GM23248 (cell line): ENCODE measurements at regions not wholly inside any gene's neighbourhood (a gene's known extent, or its start where the extent isn't known, plus 50 kb on each side); places are given as distances from the start of the nearest gene placed in this dataset.

Experiments used
- DNase-seq: peaks from one replicate; pipeline ENCODE4 v3.0.0-alpha.2; 2015
- H2AFZ ChIP-seq: fragments of 200-600 bp; sonication (generic); 2 replicates; pipeline ENCODE4 v1.6.1; 2016; ENCODE audit warnings: antibody characterized with exemption
- H3F3A ChIP-seq: fragments of 200-600 bp; sonication (generic); 2 replicates; pipeline ENCODE4 v1.6.1; 2016; ENCODE audit warnings: mild to moderate bottlenecking, antibody characterized with exemption, mixed run types; ENCODE audit not compliant: insufficient read depth
- H3K27ac ChIP-seq: fragments of 200-600 bp; sonication (generic); 2 replicates; pipeline ENCODE4 v1.5.1; 2016; ENCODE audit warnings: mild to moderate bottlenecking
- H3K27me3 ChIP-seq: fragments of 200-600 bp; sonication (generic); replicated peaks from 2 replicates; pipeline ENCODE4 v1.6.1; 2016; ENCODE audit warnings: mild to moderate bottlenecking; ENCODE audit not compliant: insufficient read depth
- H3K36me3 ChIP-seq: fragments of 200-600 bp; sonication (generic); 2 replicates; pipeline ENCODE4 v1.6.1; 2016; ENCODE audit warnings: low read depth, mild to moderate bottlenecking
- H3K4me1 ChIP-seq: fragments of 200-600 bp; sonication (generic); 2 replicates; pipeline ENCODE4 v1.6.1; 2016; ENCODE audit warnings: mild to moderate bottlenecking; ENCODE audit not compliant: insufficient read depth
- H3K4me2 ChIP-seq: fragments of 200-600 bp; sonication (generic); one replicate; pipeline ENCODE4 v1.6.1; 2016; ENCODE audit warnings: mild to moderate bottlenecking; ENCODE audit not compliant: unreplicated experiment
- H3K4me3 ChIP-seq: fragments of 200-600 bp; sonication (generic); 2 replicates; pipeline ENCODE4 v1.5.1; 2016; ENCODE audit warnings: mild to moderate bottlenecking
- H3K79me2 ChIP-seq: fragments of 200-600 bp; sonication (generic); 2 replicates; pipeline ENCODE4 v1.6.1; 2016; ENCODE audit warnings: mild to moderate bottlenecking; ENCODE audit not compliant: insufficient read depth
- H3K9ac ChIP-seq: fragments of 200-600 bp; sonication (generic); 2 replicates; pipeline ENCODE4 v1.6.1; 2016; ENCODE audit warnings: mild to moderate bottlenecking
- H3K9me2 ChIP-seq: fragments of 200-600 bp; sonication (generic); 2 replicates; pipeline ENCODE4 v1.6.1; 2016; ENCODE audit warnings: mixed run types, mild to moderate bottlenecking, moderate library complexity; ENCODE audit not compliant: insufficient read depth
- H3K9me3 ChIP-seq: fragments of 200-600 bp; sonication (generic); one replicate; pipeline ENCODE4 v1.6.1; 2017; ENCODE audit warnings: low read depth
- H4K20me1 ChIP-seq: fragments of 200-600 bp; sonication (generic); 2 replicates; pipeline ENCODE4 v1.6.0; 2016; ENCODE audit not compliant: insufficient read depth
- EZH2 ChIP-seq: fragments of 200-600 bp; sonication (generic); IDR thresholded peaks from 2 replicates; pipeline ENCODE4 v1.6.1; 2018; ENCODE audit warnings: antibody characterized with exemption, mild to moderate bottlenecking; ENCODE audit not compliant: insufficient read depth, poor library complexity, severe bottlenecking
- EZH2phosphoT487 ChIP-seq: fragments of 200-600 bp; sonication (generic); IDR thresholded peaks from 2 replicates; pipeline ENCODE4 v1.6.1; 2018; ENCODE audit warnings: antibody characterized with exemption, moderate library complexity, mild to moderate bottlenecking, low read depth; ENCODE audit not compliant: insufficient read depth
- WGBS, 2 experiments: methylation state at CpG; one replicate each; pipeline ENCODE4 v1.1.6; 2015 to 2017; ENCODE audit warnings: low lambda C conversion rate in 2 of 2, low coverage in 1 of 2; ENCODE audit errors: missing lambda C conversion rate in 2 of 2; 5-methylcytosine and 5-hydroxymethylcytosine counted together
- in situ Hi-C: fragments of 300-500 bp; cut with MboI; formaldehyde crosslinking; loops from 2 replicates; pipeline ENCODE4 v1.15.0; 2020

DNA sequence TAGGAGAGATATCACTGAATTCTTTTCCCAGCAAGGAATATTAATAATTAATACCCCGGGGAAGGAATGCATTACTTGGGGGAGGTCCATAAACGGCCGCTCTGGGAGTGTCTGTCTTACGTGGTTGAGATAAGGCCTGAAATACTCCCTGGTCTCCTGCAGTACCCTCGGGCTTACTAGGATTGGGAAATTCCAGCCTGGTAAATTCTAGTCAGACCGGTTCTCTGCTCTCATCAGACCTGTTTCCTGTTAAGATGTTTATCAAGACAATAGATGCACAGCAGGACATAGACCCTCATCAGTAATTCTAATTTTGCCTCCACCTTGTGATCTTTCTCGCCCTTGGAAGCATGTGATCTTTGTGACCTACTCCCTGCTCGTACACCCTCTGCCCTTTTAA, 162.8 kb upstream of the KCND2 start:
- H3K4me1 ChIP-seq: no peaks in the 10 kb centered on the region
- H3K27me3 ChIP-seq: no peaks in the 10 kb centered on the region
- no peak overlapping the region for H3K4me3 ChIP-seq
- 57 to 63% methylated on average over 8 of the region's 8 CpGs for WGBS, 2 experiments
- H3F3A ChIP-seq: no peaks in the 10 kb centered on the region
- H3K36me3 ChIP-seq: no peaks in the 10 kb centered on the region
- no peaks in the 10 kb centered on the region for H4K20me1 ChIP-seq
- no peak overlapping the region for H2AFZ ChIP-seq
- TF ChIP-seq EZH2phosphoT487 (no peak), EZH2 (no peak)
- H3K79me2 ChIP-seq: no peaks in the 10 kb centered on the region
- H3K9me2 ChIP-seq: no peaks in the 10 kb centered on the region
- no peak overlapping the region for H3K4me2 ChIP-seq
- no peak overlapping the region for H3K27ac ChIP-seq
- H3K9ac ChIP-seq: no peak overlapping the region
- DNase-seq: no peak
- H3K9me3 ChIP-seq: no peaks in the 10 kb centered on the region
- in situ Hi-C loops: no loop called here

DNA sequence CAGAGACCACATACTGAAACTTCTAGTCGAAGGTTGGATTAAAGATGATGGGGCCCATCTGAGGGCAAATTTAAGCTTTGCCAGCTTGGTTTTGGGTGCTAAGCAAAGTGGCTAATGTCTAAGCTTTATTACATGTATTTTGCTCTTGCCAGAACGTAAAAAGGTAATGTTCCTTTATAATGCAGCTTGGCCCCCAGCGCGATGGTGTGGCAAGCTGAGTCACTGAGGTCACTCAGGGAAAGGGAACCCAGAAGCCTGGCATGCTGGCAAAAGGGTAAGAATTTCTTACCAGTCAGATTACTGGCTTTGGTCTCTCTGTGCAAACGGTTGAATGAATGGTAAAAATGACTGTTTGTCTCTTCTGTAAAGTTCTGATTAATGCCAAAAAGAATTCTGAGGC, 158.3 kb upstream of the KCND2 start:
- H3K36me3 ChIP-seq: no peaks in the 10 kb centered on the region
- in situ Hi-C loops: no loop called here
- no peak for DNase-seq
- no peaks in the 10 kb centered on the region for H4K20me1 ChIP-seq
- no peaks in the 10 kb centered on the region for H3K9me2 ChIP-seq
- no peaks in the 10 kb centered on the region for H3K79me2 ChIP-seq
- no peaks in the 10 kb centered on the region for H3F3A ChIP-seq
- H3K4me1 ChIP-seq: no peaks in the 10 kb centered on the region
- H3K27me3 ChIP-seq: no peaks in the 10 kb centered on the region
- H3K4me3 ChIP-seq: no peak overlapping the region
- H3K9ac ChIP-seq: no peak overlapping the region
- H3K4me2 ChIP-seq: no peak overlapping the region
- H3K27ac ChIP-seq: no peak overlapping the region
- 41 to 42% methylated on average over 5 of the region's 5 CpGs for WGBS, 2 experiments
- no peak for TF ChIP-seq EZH2phosphoT487
- no peak for TF ChIP-seq EZH2
- no peak overlapping the region for H2AFZ ChIP-seq
- no peaks in the 10 kb centered on the region for H3K9me3 ChIP-seq

DNA sequence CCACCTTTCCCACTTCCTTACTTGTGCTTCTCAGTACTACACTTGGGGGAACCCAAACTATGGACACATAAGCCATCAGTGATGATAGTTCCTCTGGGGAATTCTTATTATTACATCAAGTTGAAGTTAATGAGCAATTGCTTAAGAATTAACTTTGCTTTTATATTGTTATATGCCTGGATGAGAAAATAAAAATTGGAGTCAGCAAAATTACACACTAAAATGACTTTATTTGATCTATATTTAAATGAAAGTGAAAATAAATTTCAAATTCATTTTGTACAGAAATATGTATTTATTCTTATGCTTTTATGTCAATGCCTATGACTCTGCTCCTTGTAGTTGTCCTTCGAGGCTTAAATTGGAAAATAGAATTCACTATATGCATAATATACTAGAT, 149.4 kb upstream of the KCND2 start:
- in situ Hi-C loops: no loop called here
- no peak for DNase-seq
- WGBS, 2 experiments: 50 to 56% methylated on average over 1 of the region's 1 CpG

DNA sequence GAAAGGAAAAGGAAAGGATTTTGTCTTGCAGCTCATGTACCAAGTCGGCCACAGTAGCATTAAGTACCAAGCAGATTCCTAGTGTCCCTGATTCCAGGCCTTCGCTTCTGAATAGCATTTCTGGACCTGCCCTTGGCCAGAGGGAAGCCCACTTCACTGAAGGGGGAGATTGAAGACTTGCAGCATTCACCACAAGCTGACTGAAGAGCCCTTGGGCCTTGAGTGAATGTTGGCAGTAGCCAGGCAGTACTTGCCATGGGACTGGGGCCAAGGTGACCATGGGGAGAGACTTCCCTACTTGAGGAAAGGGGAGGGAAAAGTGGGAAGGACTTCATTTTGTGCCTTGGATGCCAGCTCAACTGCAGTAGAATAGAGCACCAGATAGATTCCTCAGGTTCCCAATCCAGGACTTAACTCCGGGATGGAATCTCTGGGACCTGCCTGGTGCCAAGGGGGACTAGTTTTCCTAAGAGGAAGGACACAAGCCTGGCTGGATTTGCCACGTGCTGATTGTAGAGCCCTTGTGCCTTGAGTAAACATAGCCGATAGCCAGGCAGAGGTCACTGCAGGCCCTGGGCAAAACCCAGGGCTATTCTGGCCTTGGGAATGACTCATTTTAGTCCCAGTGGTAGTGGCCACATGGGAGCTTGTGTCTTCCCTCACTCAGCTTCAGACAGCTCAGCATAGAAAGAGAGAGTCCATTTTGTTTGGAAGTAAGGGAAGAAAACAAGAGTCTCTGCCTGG, 141.7 kb upstream of the KCND2 start:
- Histone ChIP-seq H3K4me1 (no peaks in the 10 kb centered on the region), H3F3A (no peaks in the 10 kb centered on the region), H3K4me3 (no peak overlapping the region), H3K9me2 (no peaks in the 10 kb centered on the region), H3K27ac (no peak overlapping the region), H3K4me2 (no peak overlapping the region), H2AFZ (no peak overlapping the region), H3K9me3 (no peaks in the 10 kb centered on the region), H4K20me1 (no peaks in the 10 kb centered on the region), H3K36me3 (no peaks in the 10 kb centered on the region), H3K79me2 (no peaks in the 10 kb centered on the region), H3K9ac (no peak overlapping the region), H3K27me3 (no peaks in the 10 kb centered on the region)
- in situ Hi-C loops: no loop called here
- TF ChIP-seq EZH2: no peak
- no peak for TF ChIP-seq EZH2phosphoT487
- WGBS, 2 experiments: 41 to 43% methylated on average over 5 of the region's 5 CpGs
- DNase-seq: no peak

More for the DNA sequence above, 149.4 kb upstream of the KCND2 start:
- H3K9me3 ChIP-seq: no peaks in the 10 kb centered on the region
- H3K4me2 ChIP-seq: no peak overlapping the region
- H3K9me2 ChIP-seq: no peaks in the 10 kb centered on the region
- H3K27me3 ChIP-seq: no peaks in the 10 kb centered on the region
- no peaks in the 10 kb centered on the region for H3K36me3 ChIP-seq
- no peaks in the 10 kb centered on the region for H3F3A ChIP-seq
- no peak overlapping the region for H3K4me3 ChIP-seq
- no peaks in the 10 kb centered on the region for H3K4me1 ChIP-seq
- H3K27ac ChIP-seq: no peak overlapping the region
- H3K9ac ChIP-seq: no peak overlapping the region
- H3K79me2 ChIP-seq: no peaks in the 10 kb centered on the region
- H4K20me1 ChIP-seq: no peaks in the 10 kb centered on the region
- no peak overlapping the region for H2AFZ ChIP-seq
- TF ChIP-seq EZH2: no peak
- TF ChIP-seq EZH2phosphoT487: no peak
